Activated CD4-positive, alpha-beta T cell treated with anti-CD3 and anti-CD28 coated beads for 36 hours (primary cell): ENCODE measurements at regions not wholly inside any gene's neighbourhood (a gene's known extent, or its start where the extent isn't known, plus 50 kb on each side); places are given as distances from the start of the nearest gene placed in this dataset.

Source experiments
- ATAC-seq: fragments of 200-7000 bp; cut with Tn5 transposase; one replicate; pipeline ENCODE4 v1.10.0; 2021; ENCODE audit warnings: mild to moderate bottlenecking, moderate library complexity
- CTCF ChIA-PET: fragments of 350-600 bp; sonication (Branson Sonifier 250); formaldehyde crosslinking; loops from one replicate; lab custom pipeline; 2021; ENCODE audit warnings: antibody characterized with exemption; lab: Charles Lee
- POLR2A ChIA-PET: fragments of 350-600 bp; sonication (Branson Sonifier 250); formaldehyde crosslinking; loops from one replicate; lab custom pipeline; 2021; ENCODE audit warnings: antibody characterized with exemption, inconsistent platforms; lab: Charles Lee
- DNase-seq: peaks from one replicate; pipeline ENCODE4 v3.0.0-alpha.2; 2020
- H3K27ac Mint-ChIP-seq: one replicate; pipeline ENCODE4 v1.8.0; 2021; ENCODE audit warnings: mixed read lengths
- H3K27me3 Mint-ChIP-seq: one replicate; pipeline ENCODE4 v1.8.0; 2021; ENCODE audit warnings: mixed read lengths
- H3K36me3 Mint-ChIP-seq: one replicate; pipeline ENCODE4 v1.8.0; 2021; ENCODE audit warnings: low read depth, mixed read lengths
- H3K4me1 Mint-ChIP-seq: one replicate; pipeline ENCODE4 v1.8.0; 2021; ENCODE audit warnings: mixed read lengths
- H3K4me3 Mint-ChIP-seq: one replicate; pipeline ENCODE4 v1.8.0; 2021; ENCODE audit warnings: mild to moderate bottlenecking, moderate library complexity, mixed read lengths
- H3K9me3 Mint-ChIP-seq: one replicate; pipeline ENCODE4 v1.8.0; 2021; ENCODE audit warnings: low read depth, mixed read lengths
- intact Hi-C, 2 experiments: fragments of 100-400 bp; cut with DNase I in 1 of 2; cut with micrococcal nuclease in 1 of 2; formaldehyde crosslinking; loops; one replicate each; pipeline versions ENCODE4 v1.14.2 to v1.15.1; 2022 to 2024; cut with DNase I, micrococcal nuclease

- no peak for ATAC-seq
- intact Hi-C loops: no loop called here
- ChIA-PET POLR2A (no interaction called here), CTCF (no interaction called here)
- Mint-ChIP-seq H3K27me3 (no peaks in the 10 kb centered on the region), H3K27ac (no peak overlapping the region), H3K4me3 (no peak overlapping the region), H3K9me3 (peaks cover 4% of the 10 kb centered on the region), H3K4me1 (no peaks in the 10 kb centered on the region), H3K36me3 (no peaks in the 10 kb centered on the region)
- DNase-seq: no peak
These were observed 1443.0 kb upstream of the LRRTM3 start for GRCh38 chr10:65482848-65483247.

- ATAC-seq (no peak), DNase-seq (no peak)
- H3K36me3 Mint-ChIP-seq: no peaks in the 10 kb centered on the region
- intact Hi-C loops: no loop called here
- ChIA-PET CTCF (no interaction called here), POLR2A (no interaction called here)
- H3K4me3 Mint-ChIP-seq: no peak overlapping the region
- no peaks in the 10 kb centered on the region for H3K9me3 Mint-ChIP-seq
- no peaks in the 10 kb centered on the region for H3K4me1 Mint-ChIP-seq
- H3K27me3 Mint-ChIP-seq: no peaks in the 10 kb centered on the region
- H3K27ac Mint-ChIP-seq: no peak overlapping the region
These were observed 1434.0 kb upstream of the LRRTM3 start for GRCh38 chr10:65491799-65492198.

DNA sequence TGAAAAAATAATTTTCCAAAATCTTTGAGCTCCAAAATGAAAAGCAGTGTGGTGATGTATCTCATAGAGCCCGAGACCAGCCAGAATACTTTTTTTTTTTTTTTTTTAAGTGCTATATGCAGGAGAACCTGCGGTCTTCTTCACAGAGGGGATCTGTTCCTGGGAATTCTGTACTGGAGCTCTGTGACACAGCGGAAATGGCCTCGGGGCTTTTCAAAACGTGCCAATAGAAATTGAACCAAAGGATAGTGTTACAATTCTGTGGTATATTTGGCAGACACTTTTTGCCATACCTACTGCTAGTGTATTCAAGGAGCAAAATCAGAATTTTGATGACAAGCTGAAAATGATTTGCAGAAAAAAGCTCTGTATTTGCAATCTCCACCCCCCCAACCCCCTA is 1429.3 kb upstream of the LRRTM3 start:
- POLR2A ChIA-PET: no interaction called here
- Mint-ChIP-seq H3K36me3 (no peaks in the 10 kb centered on the region), H3K9me3 (no peaks in the 10 kb centered on the region), H3K4me1 (no peaks in the 10 kb centered on the region), H3K4me3 (no peak overlapping the region), H3K27me3 (no peaks in the 10 kb centered on the region), H3K27ac (no peak overlapping the region)
- ATAC-seq (no peak), DNase-seq (no peak)
- intact Hi-C loops: no loop called here
- CTCF ChIA-PET: no interaction called here

GRCh38 chr10:65497837-65498236 is 1428.0 kb upstream of the LRRTM3 start:
- POLR2A ChIA-PET: no interaction called here
- no peaks in the 10 kb centered on the region for H3K4me1 Mint-ChIP-seq

GRCh38 chr10:65500716-65501115 is 1425.1 kb upstream of the LRRTM3 start:
- H3K9me3 Mint-ChIP-seq: peaks cover 4% of the 10 kb centered on the region
- intact Hi-C loops: no loop called here
- H3K4me3 Mint-ChIP-seq: no peak overlapping the region
- no peak for ATAC-seq
- H3K27me3 Mint-ChIP-seq: no peaks in the 10 kb centered on the region
- DNase-seq: no peak
- H3K4me1 Mint-ChIP-seq: no peaks in the 10 kb centered on the region
- ChIA-PET CTCF (no interaction called here), POLR2A (no interaction called here)
- no peaks in the 10 kb centered on the region for H3K36me3 Mint-ChIP-seq
- no peak overlapping the region for H3K27ac Mint-ChIP-seq

More at GRCh38 chr10:65497837-65498236, 1428.0 kb upstream of the LRRTM3 start:
- ATAC-seq (no peak), DNase-seq (no peak)
- CTCF ChIA-PET: no interaction called here
- Mint-ChIP-seq H3K27ac (no peak overlapping the region), H3K4me3 (no peak overlapping the region), H3K27me3 (no peaks in the 10 kb centered on the region), H3K36me3 (no peaks in the 10 kb centered on the region), H3K9me3 (no peaks in the 10 kb centered on the region)
- intact Hi-C loops: no loop called here

DNA sequence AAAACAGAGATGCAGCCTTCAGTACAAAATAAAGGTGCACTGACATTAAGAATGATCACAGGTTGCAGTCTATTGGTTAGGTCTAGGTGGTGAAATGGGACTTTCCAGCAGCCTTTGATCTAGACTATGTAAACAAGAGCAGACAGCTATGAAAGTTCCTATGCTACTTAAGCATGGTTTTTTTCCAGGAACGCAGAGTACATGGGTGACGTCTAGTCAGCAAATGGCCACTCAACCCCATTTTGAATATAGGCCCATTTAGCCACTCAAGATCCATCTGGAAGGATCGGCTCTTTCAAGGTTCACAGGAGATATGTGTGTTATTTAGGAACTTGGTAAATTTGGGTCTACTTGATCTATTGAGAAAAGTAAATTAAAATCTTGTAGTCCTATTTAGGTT is 1424.6 kb upstream of the LRRTM3 start:
- CTCF ChIA-PET: no interaction called here
- Mint-ChIP-seq H3K27me3 (no peaks in the 10 kb centered on the region), H3K36me3 (no peaks in the 10 kb centered on the region), H3K9me3 (peaks cover 5% of the 10 kb centered on the region), H3K4me1 (no peaks in the 10 kb centered on the region), H3K27ac (no peak overlapping the region), H3K4me3 (no peak overlapping the region)
- no peak for DNase-seq
- intact Hi-C loops: no loop called here
- ATAC-seq: peak; percentile 65
- POLR2A ChIA-PET: no interaction called here

- CTCF ChIA-PET: no interaction called here
- Mint-ChIP-seq H3K4me1 (no peaks in the 10 kb centered on the region), H3K27me3 (no peaks in the 10 kb centered on the region), H3K9me3 (peaks cover 2% of the 10 kb centered on the region), H3K36me3 (no peaks in the 10 kb centered on the region), H3K27ac (no peak overlapping the region), H3K4me3 (no peak overlapping the region)
- intact Hi-C loops: no loop called here
- POLR2A ChIA-PET: no interaction called here
- no peak for DNase-seq
- no peak for ATAC-seq
These were observed 1407.5 kb upstream of the LRRTM3 start for GRCh38 chr10:65518379-65518778.

DNA sequence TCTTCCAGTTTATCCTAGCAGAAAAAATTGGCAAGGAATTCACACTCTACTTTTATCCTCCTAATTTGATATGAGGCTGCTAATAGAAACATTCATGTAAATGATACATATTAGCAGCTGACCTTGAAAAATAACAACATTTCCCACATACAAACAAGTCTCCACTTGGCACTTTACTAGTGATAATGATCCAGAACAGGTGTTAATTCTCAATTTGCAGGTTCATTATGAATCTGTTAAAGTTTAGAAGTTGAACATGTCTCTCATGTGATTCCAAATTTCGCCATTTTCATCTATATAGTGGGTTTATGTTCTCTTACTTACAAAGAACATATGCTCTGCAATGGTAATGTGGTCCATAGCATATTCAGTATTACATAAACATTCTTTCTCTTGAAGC is 1396.8 kb upstream of the LRRTM3 start:
- POLR2A ChIA-PET: no interaction called here
- Mint-ChIP-seq H3K36me3 (no peaks in the 10 kb centered on the region), H3K4me3 (no peak overlapping the region), H3K4me1 (no peaks in the 10 kb centered on the region), H3K9me3 (peaks cover 7% of the 10 kb centered on the region), H3K27me3 (no peaks in the 10 kb centered on the region), H3K27ac (no peak overlapping the region)
- intact Hi-C loops: no loop called here
- CTCF ChIA-PET: no interaction called here
- DNase-seq (no peak), ATAC-seq (no peak)

GRCh38 chr10:65531545-65531944 is 1394.3 kb upstream of the LRRTM3 start:
- Mint-ChIP-seq H3K4me3 (no peak overlapping the region), H3K36me3 (no peaks in the 10 kb centered on the region), H3K9me3 (peaks cover 1% of the 10 kb centered on the region), H3K27me3 (no peaks in the 10 kb centered on the region), H3K4me1 (no peaks in the 10 kb centered on the region), H3K27ac (no peak overlapping the region)
- DNase-seq (no peak), ATAC-seq (no peak)
- CTCF ChIA-PET: no interaction called here
- intact Hi-C loops: no loop called here
- POLR2A ChIA-PET: no interaction called here

DNA sequence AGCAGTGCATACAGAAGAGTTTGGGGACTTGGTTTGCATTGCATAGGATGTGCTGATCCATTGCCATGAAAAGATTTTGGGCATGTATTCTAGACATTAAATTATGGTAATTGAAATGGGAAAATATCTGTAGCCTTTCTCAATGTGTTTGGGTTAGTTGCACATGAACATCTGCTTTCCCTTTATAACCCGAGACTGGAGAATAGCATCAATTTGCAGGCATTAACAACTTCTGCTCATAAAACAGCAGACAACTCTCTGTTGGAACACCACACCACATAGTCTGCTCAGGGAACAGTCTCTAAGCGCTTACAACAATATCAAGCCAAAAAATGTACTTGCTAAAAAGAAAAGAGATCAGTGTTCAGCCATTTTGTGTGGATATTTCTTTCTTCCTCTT is 1391.1 kb upstream of the LRRTM3 start:
- Mint-ChIP-seq H3K4me1 (no peaks in the 10 kb centered on the region), H3K4me3 (no peak overlapping the region)

GRCh38 chr10:65544756-65545155 is 1381.1 kb upstream of the LRRTM3 start:
- ChIA-PET POLR2A (no interaction called here), CTCF (no interaction called here)
- intact Hi-C loops: no loop called here
- no peak overlapping the region for H3K4me3 Mint-ChIP-seq
- H3K9me3 Mint-ChIP-seq: no peaks in the 10 kb centered on the region
- no peak for DNase-seq
- H3K36me3 Mint-ChIP-seq: no peaks in the 10 kb centered on the region
- no peak for ATAC-seq
- no peak overlapping the region for H3K27ac Mint-ChIP-seq
- H3K4me1 Mint-ChIP-seq: no peaks in the 10 kb centered on the region
- H3K27me3 Mint-ChIP-seq: no peaks in the 10 kb centered on the region

More for the DNA sequence above, 1391.1 kb upstream of the LRRTM3 start:
- no peaks in the 10 kb centered on the region for H3K36me3 Mint-ChIP-seq
- DNase-seq: no peak
- H3K9me3 Mint-ChIP-seq: peaks cover 3% of the 10 kb centered on the region
- ChIA-PET POLR2A (no interaction called here), CTCF (no interaction called here)
- no peak overlapping the region for H3K27ac Mint-ChIP-seq
- H3K27me3 Mint-ChIP-seq: no peaks in the 10 kb centered on the region
- intact Hi-C loops: no loop called here
- ATAC-seq: no peak

DNA sequence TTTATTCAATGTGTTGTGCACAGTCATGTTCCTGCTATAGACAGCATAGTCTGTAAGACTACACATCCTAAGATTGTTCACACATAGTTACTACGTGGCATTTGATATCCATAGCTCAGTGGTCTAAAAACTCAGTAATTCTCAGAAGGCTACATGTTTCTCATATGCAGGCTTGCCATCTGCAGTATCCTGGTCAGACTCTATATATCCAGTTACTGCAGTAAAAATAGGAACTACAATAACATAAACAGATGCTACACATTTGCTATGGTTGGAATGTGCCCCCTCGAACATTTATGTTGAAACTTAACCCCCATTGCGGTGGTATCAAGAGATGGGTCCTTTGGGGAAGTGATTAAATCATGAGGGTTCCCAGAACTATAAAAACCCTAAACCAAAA is 1377.8 kb upstream of the LRRTM3 start:
- ATAC-seq (no peak), DNase-seq (no peak)
- Mint-ChIP-seq H3K4me3 (no peak overlapping the region), H3K36me3 (no peaks in the 10 kb centered on the region), H3K4me1 (no peaks in the 10 kb centered on the region), H3K27ac (no peak overlapping the region), H3K9me3 (no peaks in the 10 kb centered on the region), H3K27me3 (no peaks in the 10 kb centered on the region)
- intact Hi-C loops: no loop called here
- ChIA-PET POLR2A (no interaction called here), CTCF (no interaction called here)

GRCh38 chr10:65550761-65551160 is 1375.1 kb upstream of the LRRTM3 start:
- no peak overlapping the region for H3K4me3 Mint-ChIP-seq
- H3K27ac Mint-ChIP-seq: no peak overlapping the region
- H3K36me3 Mint-ChIP-seq: no peaks in the 10 kb centered on the region
- no peaks in the 10 kb centered on the region for H3K9me3 Mint-ChIP-seq
- H3K4me1 Mint-ChIP-seq: no peaks in the 10 kb centered on the region
- ATAC-seq (no peak), DNase-seq (no peak)
- POLR2A ChIA-PET: no interaction called here
- no peaks in the 10 kb centered on the region for H3K27me3 Mint-ChIP-seq
- CTCF ChIA-PET: no interaction called here
- intact Hi-C loops: no loop called here
